ENCODE measurements at regions not wholly inside any gene's neighbourhood (a gene's known extent, or its start where the extent isn't known, plus 50 kb on each side); places are given as distances from the start of the nearest gene placed in this dataset.
"Not testable (repeated sequence)": the region's sequence is repeated elsewhere in the genome, so short reads cannot be mapped to it uniquely, and the experiment has no call there.

GRCh38 chr15:92768131-92768530 is 112.6 kb upstream of the FAM174B start:
- DNase-seq, result not testable (repeated sequence)

GRCh38 chr15:92770641-92771040 is 115.1 kb upstream of the FAM174B start:
- DNase-seq, result no peak

GRCh38 chr15:92772061-92772460 is 116.5 kb upstream of the FAM174B start:
- DNase-seq, result no peak

- DNase-seq, result no peak
Observed at GRCh38 chr15:92772626-92773244, 117.2 kb upstream of the FAM174B start.

DNA sequence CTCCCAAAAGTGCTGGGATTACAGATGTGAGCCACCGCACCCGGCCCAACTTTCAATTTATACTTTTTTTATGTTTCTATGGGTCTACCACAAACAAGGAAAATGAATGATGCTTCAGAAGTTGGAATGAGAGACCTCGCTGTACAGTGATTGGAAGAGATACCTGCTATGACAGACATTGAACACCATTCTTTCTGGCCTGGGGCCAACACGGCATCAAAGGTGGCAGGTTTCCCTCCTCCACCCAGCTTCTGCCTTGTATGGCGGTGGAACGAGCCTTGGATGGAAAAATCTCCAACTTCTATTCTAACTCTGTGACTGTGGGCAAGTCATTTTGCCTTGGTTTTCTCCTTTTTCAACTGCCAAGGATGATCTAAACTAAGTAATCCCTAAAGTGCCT is 117.8 kb upstream of the FAM174B start:
- no peak for DNase-seq

- DNase-seq, result no peak
Observed at GRCh38 chr15:92779874-92780273, 120.2 kb upstream of the CHD2 start.

DNA sequence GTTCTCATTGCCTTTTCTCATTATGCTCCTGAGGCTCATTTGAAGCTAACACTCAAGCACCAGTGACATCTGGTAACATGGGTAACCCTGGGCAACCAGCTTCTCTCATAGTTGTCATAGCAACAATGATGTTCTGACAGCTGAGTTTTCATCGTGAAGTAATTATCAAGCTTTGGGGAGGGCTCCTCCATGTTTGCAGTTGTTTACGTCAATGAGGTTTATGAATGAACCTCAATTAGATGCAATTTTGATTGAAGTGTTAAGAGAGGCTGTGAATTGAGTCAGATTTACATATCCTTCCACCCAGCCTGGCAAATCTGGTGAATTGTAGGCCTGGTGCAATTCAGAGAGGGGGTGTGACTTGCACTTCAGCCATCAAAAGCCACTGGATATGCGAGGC is 119.3 kb upstream of the CHD2 start:
- no peak for DNase-seq

DNA sequence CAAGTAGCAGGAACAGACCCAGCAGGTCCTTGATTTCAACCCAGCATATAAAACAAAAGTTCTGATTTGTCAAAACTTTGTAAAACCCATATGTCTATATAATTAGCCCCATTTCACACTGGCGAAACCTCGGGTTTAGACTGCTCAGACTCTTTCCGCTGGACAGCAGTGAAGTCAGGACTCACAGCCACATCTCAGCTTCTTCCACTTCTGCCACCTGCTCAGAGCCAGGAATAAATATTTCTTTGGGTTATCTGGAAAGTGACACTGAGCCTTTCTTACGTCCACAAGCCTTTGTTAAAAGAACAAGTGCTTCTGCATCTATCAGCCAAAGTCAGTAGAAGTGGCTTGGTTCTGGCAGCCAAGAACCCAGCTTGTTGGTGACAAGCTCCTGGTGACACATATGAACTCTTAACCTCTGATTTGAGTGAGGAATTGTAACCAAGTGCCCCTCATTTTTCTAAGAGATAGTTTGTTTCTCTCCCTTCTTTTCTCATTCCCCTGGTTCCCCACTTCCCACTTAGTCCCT is 118.1 kb upstream of the CHD2 start:
- DNase-seq, result no peak

DNA sequence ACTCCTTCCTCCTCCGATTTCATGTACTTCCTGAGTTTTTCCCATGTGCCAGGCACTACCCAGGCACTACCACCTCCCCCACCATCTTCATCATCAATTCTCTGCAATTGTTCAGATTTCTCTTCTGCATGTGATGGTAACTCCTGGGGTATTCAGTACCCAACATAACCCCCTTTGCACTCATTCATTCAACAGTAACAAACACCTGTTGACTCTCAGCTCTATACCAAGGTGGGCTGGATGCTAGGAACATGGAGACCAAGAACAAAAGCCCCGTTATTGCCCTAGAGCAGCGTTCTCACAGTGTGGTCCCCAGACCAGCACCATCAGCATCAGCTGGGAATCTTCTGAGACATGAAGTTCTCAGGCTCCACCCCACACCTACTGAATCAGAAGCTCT is 113.0 kb upstream of the CHD2 start:
- DNase-seq, result no peak

GRCh38 chr15:92788196-92788595 is 111.9 kb upstream of the CHD2 start:
- DNase-seq, result no peak

DNA sequence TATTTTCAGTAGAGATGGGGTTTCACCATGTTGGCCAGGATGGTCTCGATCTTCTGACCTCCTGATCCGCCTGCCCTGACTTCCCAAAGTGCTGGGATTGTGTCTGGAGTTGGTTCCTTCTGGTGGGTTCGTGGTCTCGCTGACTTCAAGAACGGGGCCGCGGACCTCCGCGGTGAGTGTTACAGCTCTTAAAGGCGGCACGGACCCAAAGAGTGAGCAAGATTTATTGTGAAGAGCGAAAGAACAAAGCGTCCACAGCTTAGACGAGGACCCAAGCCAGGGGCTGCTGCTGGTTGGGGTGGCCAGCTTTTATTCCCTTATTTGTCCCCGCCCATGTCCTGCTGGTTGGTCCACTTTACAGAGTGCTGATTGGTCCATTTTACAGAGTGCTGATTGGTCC is 111.3 kb upstream of the CHD2 start:
- DNase-seq, result not testable (repeated sequence)

GRCh38 chr15:92796161-92796611 is 103.9 kb upstream of the CHD2 start:
- DNase-seq, result no peak

DNA sequence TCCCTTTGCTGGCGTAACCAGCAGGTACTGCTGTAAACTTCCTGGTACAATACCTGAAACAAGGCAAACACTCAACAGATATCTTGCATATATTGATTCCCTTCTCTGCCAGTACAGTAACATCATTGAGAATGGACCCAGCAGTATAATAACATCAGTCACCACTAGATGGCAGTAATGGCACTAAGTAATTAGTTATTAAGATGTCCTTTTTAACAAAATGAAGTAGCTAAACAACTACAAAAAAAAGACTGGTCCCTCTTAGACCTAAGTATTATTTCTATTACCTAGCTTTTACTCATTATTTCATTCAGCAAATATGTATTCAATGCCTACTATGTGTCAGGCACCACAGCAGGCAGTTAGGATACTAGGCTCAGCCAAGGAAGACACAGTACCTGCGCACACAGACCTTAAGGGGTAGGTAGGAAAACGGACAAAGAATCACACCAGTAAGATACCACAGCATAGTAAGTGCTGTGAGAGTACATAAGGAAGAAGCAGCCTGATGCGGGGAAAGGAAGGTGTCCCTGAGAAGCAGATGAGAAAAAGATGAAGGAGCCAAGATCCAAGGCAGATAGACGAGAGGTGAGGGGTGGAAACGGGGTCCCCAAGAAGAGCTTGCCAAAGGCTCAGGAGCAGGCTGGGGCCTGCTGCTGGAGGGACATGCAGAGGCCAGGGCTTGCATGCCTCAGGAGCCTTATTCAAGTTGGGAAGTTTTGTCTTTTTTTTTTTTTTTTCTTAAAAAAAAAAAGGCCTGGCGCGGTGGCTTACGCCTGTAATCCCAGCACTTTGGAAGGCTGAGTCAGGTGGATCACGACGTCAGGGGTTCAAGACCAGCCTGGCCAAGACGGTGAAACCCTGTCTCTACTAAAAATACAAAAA is 102.7 kb upstream of the CHD2 start:
- DNase-seq, result peak; percentile 81

DNA sequence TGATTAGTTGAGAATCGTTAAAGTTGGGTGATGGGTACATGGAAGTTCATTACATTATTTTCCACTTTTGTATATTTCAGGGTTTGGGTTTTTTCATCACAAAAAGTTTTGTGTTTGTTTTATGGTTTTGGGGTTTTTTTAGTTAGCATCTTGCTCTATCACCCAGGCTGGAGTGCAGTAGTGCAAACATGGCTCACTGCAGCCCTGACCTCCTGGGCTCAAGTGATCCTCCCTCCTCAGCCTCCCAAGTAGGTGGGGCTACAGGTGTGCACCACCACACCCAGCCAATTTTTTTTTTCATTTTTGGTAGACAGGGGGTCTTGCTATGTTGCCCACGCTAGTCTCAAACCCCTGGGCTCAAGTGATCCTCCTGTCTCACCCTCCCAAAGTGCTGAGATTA is 100.1 kb upstream of the CHD2 start:
- DNase-seq, result no peak

- not testable (repeated sequence) for DNase-seq
Observed at GRCh38 chr15:92800416-92801055, 99.6 kb upstream of the CHD2 start.

- DNase-seq, result not testable (repeated sequence)
Observed at GRCh38 chr15:92801056-92801773, 98.9 kb upstream of the CHD2 start.

GRCh38 chr15:92801774-92802464 is 98.2 kb upstream of the CHD2 start:
- DNase-seq, result no peak

- no peak for DNase-seq
Observed at GRCh38 chr15:92803536-92803851, 96.6 kb upstream of the CHD2 start.

DNA sequence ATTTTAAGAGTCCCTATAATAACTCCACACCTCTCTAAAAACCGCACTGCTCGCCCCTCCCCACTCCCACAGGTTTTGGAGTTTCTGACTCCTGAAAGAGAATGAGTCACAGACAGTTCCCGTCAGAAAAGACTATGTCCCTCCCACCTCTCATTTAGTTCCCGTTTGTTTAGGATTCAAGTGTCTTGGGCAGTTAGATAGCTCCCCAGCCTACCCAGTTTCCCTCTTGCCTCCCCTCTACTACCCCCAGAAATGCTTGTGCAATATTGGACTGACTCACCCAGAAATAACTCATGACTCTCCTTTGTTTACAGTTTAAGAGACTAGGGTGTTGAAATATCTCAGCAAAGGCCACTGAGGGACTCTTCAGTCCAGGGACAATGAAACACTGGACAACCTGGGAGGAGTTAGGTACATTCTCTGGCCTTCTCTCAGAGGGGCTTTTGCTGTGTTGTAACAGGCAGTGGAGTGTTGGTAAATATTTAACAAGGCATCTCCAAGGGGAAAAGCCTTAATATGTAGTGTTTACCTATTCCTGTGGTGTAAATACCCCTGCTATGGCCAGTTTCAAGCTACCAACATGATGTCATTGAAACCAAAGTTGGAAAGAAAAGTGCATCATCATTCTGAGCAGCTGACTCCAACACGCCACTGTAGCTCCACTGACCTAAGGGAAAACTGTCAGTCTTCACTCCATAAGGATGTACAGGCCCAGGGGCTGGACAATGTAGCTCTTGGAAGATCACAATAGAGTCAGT is 96.1 kb upstream of the CHD2 start:
- peak; percentile 89 for DNase-seq

- DNase-seq, result not testable (repeated sequence)
Observed at GRCh38 chr15:92804610-92804936, 95.6 kb upstream of the CHD2 start.

DNA sequence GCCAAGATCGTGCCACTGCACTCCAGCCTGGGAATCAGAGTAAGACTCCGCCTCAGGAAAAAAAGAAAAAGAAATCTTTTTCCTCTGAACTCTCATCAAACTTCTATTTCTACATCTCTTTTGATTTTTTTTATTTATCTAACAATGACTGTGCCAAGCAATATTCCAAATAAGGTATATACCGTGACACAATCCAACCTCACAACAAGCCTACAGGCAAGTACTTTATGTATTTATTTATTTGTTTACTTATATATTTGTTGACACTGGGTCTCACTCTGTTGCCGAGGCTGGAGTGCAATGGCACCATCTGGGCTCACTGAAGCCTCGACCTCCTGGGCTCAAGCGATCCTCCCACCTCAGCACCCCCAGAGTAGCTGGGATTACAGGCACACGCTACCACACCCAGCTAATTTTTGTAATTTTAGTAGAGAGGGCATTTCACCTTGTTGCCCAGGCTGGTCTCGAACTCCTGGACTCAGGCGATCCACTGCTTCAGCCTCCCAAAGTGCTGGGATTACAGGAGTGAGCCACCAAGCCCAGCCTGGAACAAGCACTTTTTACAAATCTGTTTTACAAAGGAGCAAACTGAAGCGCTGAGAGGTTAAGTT is 94.9 kb upstream of the CHD2 start:
- no peak for DNase-seq

Data from activated CD4-positive, alpha-beta T cell treated with anti-CD3 and anti-CD28 coated beads, Interleukin-2, amount 50 U/mL, for 16 hours (primary cell).